Lung (tissue), 11 donors: ENCODE measurements at regions not wholly inside any gene's neighbourhood (a gene's known extent, or its start where the extent isn't known, plus 50 kb on each side); places are given as distances from the start of the nearest gene placed in this dataset.

ENCODE experiments used
- ATAC-seq: fragments of 200-7000 bp; cut with Tn5 transposase; one replicate; pipeline ENCODE4 v1.9.1; 2020; ENCODE audit warnings: moderate number of reproducible peaks; ENCODE audit not compliant: insufficient read depth, low FRiP score
- DNase-seq, 3 donors: peaks; one replicate each; pipeline ENCODE4 v3.0.0-alpha.2; 2013 to 2017
- H3K27ac ChIP-seq, 2 donors: one replicate each; pipeline ENCODE4 v1.5.1; 2013; ENCODE audit warnings: mild to moderate bottlenecking in 2 of 2, moderate library complexity in 2 of 2, control low read depth in 1 of 2, inconsistent platforms in 1 of 2, low read depth in 1 of 2, low read length in 1 of 2
- H3K27me3 ChIP-seq, 3 donors: one replicate each; pipeline ENCODE4 v1.5.1; 2013; ENCODE audit warnings: low read length in 2 of 3; ENCODE audit not compliant: control insufficient read depth in 3 of 3, insufficient read depth in 3 of 3
- H3K36me3 ChIP-seq, 4 donors: one replicate each; pipeline ENCODE4 v1.5.1; 2013; ENCODE audit warnings: low read length in 4 of 4, mild to moderate bottlenecking in 1 of 4, moderate library complexity in 1 of 4; ENCODE audit not compliant: control insufficient read depth in 4 of 4, insufficient read depth in 4 of 4
- H3K4me1 ChIP-seq, 5 donors: one replicate each; pipeline ENCODE4 v1.5.1; 2013; ENCODE audit warnings: low read length in 5 of 5, mild to moderate bottlenecking in 2 of 5, moderate library complexity in 1 of 5; ENCODE audit not compliant: control insufficient read depth in 5 of 5, insufficient read depth in 5 of 5
- H3K4me3 ChIP-seq: one replicate; pipeline ENCODE4 v1.5.1; 2013; ENCODE audit warnings: mild to moderate bottlenecking, control low read depth, moderate library complexity
- H3K9ac ChIP-seq, 2 donors: one replicate each; pipeline ENCODE4 v1.5.1; 2013; ENCODE audit warnings: low read length in 2 of 2, control low read depth in 1 of 2; ENCODE audit not compliant: insufficient read depth in 1 of 2
- H3K9me3 ChIP-seq, 4 donors: one replicate each; pipeline ENCODE4 v1.5.1; 2013; ENCODE audit warnings: low read length in 3 of 4, mild to moderate bottlenecking in 1 of 4, moderate library complexity in 1 of 4; ENCODE audit not compliant: control insufficient read depth in 4 of 4, insufficient read depth in 3 of 4
- CTCF ChIP-seq: IDR thresholded peaks from 2 replicates; pipeline ENCODE4 v1.5.1; 2012; ENCODE audit warnings: mild to moderate bottlenecking; ENCODE audit errors: control extremely low read depth, extremely low read depth
- WGBS, 2 donors: extraction: QIAGEN DNeasy Blood & Tissue Kit; methylation state at CpG; one replicate each; pipeline ENCODE4 v1.1.7; 2013; 5-methylcytosine and 5-hydroxymethylcytosine counted together
- donor health status: control.
- donor health status: control.
- donor health status: Bipolar disorder and iron deficiency.
- donor health status: healthy.
- donor health status: DM: yes; HTN: yes; CAD: no.

GRCh38 chr7:36010656-36011587 is 142.1 kb upstream of the EEPD1 start:
- Histone ChIP-seq H3K4me3 (no peak overlapping the region), H3K27ac (no peak overlapping the region), H3K27me3 (no peaks in the 10 kb centered on the region), H3K36me3 (no peaks in the 10 kb centered on the region), H3K9me3 (no peaks in the 10 kb centered on the region), H3K9ac (no peak overlapping the region), H3K4me1 (peaks cover 0 to 23% (median 15%) of the 10 kb centered on the region in 5 donors)
- 87 to 91% methylated on average over 11 of the region's 11 CpGs for WGBS, 2 donors
- DNase-seq (peak; percentile 78 to 85 (median 81)), ATAC-seq (no peak)
- no peak for TF ChIP-seq CTCF

GRCh38 chr7:36011588-36011965 is 141.5 kb upstream of the EEPD1 start:
- no peak for DNase-seq
- Histone ChIP-seq H3K36me3 (no peaks in the 10 kb centered on the region), H3K27me3 (no peaks in the 10 kb centered on the region), H3K9ac (no peak overlapping the region), H3K4me3 (no peak overlapping the region), H3K9me3 (no peaks in the 10 kb centered on the region), H3K4me1 (peaks cover 0 to 19% (median 12%) of the 10 kb centered on the region in 5 donors), H3K27ac (no peak overlapping the region)
- no peak for ATAC-seq
- TF ChIP-seq CTCF = no peak
- 70 to 81% methylated on average over 8 of the region's 8 CpGs for WGBS, 2 donors

GRCh38 chr7:36013246-36014014 is 139.6 kb upstream of the EEPD1 start:
- H3K27me3 ChIP-seq = no peaks in the 10 kb centered on the region
- ATAC-seq = no peak
- no peak overlapping the region for H3K27ac ChIP-seq
- no peaks in the 10 kb centered on the region for H3K36me3 ChIP-seq
- H3K9ac ChIP-seq = no peak overlapping the region
- no peak for DNase-seq
- H3K4me3 ChIP-seq = no peak overlapping the region
- WGBS, 2 donors = 91 to 96% methylated on average over 7 of the region's 7 CpGs
- TF ChIP-seq CTCF = no peak
- no peaks in the 10 kb centered on the region for H3K9me3 ChIP-seq
- H3K4me1 ChIP-seq = peaks cover 0 to 19% (median 12%) of the 10 kb centered on the region in 5 donors
